Suprapubic skin (tissue), 4 donors: ENCODE measurements at regions not wholly inside any gene's neighbourhood (a gene's known extent, or its start where the extent isn't known, plus 50 kb on each side); places are given as distances from the start of the nearest gene placed in this dataset.

Experiments
- EP300 ChIP-seq: sonication (generic); formaldehyde crosslinking; IDR thresholded peaks from one replicate; pipeline ENCODE4 v1.6.1; 2017; ENCODE audit warnings: antibody characterized with exemption
- POLR2A ChIP-seq, 2 donors: fragments of 450-650 bp; IDR thresholded peaks; one replicate each; pipeline ENCODE4 v1.6.1; 2017; ENCODE audit warnings: antibody characterized with exemption in 2 of 2, mild to moderate bottlenecking in 2 of 2, moderate library complexity in 2 of 2
- POLR2AphosphoS5 ChIP-seq, 3 donors: sonication (generic); formaldehyde crosslinking; IDR thresholded peaks; one replicate each; pipeline ENCODE4 v1.6.1; 2017; ENCODE audit warnings: antibody characterized with exemption in 3 of 3
- TF ChIP-seq, protein P1 (sequence below), 2 donors: fragments of 200-600 bp in 1 of 2; fragments of 450-650 bp in 1 of 2; sonication (generic) in 1 of 2; IDR thresholded peaks; one replicate each; pipeline ENCODE4 v1.5.1; 2016 to 2019; ENCODE audit warnings: antibody characterized with exemption in 2 of 2, mild to moderate bottlenecking in 1 of 2, moderate library complexity in 1 of 2

DNA sequence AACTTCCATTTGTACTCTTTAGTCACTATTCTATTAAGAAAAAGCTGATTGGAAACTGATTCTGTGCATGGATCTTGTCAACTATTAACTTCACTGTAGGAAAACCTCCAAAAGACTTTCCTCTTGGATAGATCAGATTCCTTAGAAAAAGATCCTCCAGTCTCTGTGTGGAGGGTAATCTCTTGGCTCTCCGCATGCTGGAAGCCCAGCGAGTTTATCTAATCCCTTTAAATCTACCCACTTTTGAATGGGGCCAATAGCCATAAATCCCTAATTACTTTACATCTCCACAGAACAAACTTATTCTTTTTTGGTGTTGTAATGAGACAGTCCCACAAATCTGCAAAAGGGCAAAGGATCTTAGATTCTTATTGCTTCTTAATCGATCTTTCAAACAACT, 1206.4 kb upstream of the ADGRL4 start:
- TF ChIP-seq, protein P1, sequence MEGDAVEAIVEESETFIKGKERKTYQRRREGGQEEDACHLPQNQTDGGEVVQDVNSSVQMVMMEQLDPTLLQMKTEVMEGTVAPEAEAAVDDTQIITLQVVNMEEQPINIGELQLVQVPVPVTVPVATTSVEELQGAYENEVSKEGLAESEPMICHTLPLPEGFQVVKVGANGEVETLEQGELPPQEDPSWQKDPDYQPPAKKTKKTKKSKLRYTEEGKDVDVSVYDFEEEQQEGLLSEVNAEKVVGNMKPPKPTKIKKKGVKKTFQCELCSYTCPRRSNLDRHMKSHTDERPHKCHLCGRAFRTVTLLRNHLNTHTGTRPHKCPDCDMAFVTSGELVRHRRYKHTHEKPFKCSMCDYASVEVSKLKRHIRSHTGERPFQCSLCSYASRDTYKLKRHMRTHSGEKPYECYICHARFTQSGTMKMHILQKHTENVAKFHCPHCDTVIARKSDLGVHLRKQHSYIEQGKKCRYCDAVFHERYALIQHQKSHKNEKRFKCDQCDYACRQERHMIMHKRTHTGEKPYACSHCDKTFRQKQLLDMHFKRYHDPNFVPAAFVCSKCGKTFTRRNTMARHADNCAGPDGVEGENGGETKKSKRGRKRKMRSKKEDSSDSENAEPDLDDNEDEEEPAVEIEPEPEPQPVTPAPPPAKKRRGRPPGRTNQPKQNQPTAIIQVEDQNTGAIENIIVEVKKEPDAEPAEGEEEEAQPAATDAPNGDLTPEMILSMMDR (IDR thresholded peaks at IDR 0.05): no peak
- TF ChIP-seq POLR2AphosphoS5 (IDR thresholded peaks at IDR 0.05) (no peak), POLR2A (IDR thresholded peaks at IDR 0.05) (no peak), EP300 (no peak)
